ENCODE measurements at regions not wholly inside any gene's neighbourhood (a gene's known extent, or its start where the extent isn't known, plus 50 kb on each side); places are given as distances from the start of the nearest gene placed in this dataset.

- Histone ChIP-seq H3K4me3 (no peak overlapping the region), H3K27ac (no peak overlapping the region)
- no peak for DNase-seq (ENCODE audit: low spot score)
- no peak for TF ChIP-seq CTCF (IDR thresholded peaks at IDR 0.05)
Measured at GRCh38 chr1:96475903-96476302, 245.7 kb upstream of the PTBP2 start.

DNA sequence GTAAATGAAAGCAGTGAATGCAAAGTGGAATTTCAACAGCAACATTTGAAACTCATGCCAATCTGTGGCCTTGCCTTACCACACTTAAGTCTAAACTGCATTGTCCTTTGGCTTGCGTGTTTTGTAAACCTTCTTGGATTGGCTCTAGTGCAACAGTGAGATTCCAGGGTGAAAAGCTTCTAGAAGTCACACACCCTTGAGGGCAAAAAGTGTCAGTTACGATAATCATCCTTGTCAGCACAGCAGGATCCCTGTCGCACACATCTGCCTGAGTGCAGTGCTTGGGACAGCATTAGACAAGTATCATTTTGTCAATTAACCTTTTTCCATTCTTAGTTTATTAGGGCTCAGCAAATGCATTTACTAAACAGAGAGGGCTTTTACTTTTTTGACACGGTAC, 243.4 kb upstream of the PTBP2 start:
- no peak overlapping the region for H3K4me3 ChIP-seq
- no peak for DNase-seq (ENCODE audit: low spot score)
- H3K27ac ChIP-seq, result no peak overlapping the region
- TF ChIP-seq CTCF (IDR thresholded peaks at IDR 0.05), result no peak

- Histone ChIP-seq H3K27ac (no peak overlapping the region), H3K4me3 (no peak overlapping the region)
- no peak for DNase-seq (ENCODE audit: low spot score)
- TF ChIP-seq CTCF (IDR thresholded peaks at IDR 0.05), result no peak
Measured at GRCh38 chr1:96481409-96481808, 240.2 kb upstream of the PTBP2 start.

DNA sequence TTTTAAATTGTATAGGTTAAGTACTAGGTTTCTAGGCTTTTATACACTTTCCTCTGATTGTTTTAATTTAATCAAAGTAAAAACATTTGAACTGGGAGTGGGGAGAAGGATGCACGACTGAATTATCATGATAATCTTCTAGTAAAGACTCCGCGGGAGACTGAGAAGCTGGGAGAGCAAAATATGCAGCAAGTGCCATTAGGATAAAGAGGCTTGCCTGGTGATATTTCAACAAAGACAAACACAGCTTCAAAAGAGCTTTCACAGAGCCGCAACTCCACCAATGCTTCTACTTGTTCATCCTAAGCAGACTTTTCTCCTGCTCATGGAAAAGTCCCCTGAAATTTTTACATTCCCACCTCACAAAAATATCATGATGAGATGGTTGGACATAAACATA, 239.0 kb upstream of the PTBP2 start:
- H3K4me3 ChIP-seq, result peak overlapping the region; percentile 55
- DNase-seq (ENCODE audit: low spot score), result no peak
- no peak for TF ChIP-seq CTCF (IDR thresholded peaks at IDR 0.05)

GRCh38 chr1:96487394-96487793, 234.2 kb upstream of the PTBP2 start:
- Histone ChIP-seq H3K27ac (peak overlapping the region in 1 of 2 donors; percentile 43), H3K4me3 (peak overlapping the region; percentile 26)
- TF ChIP-seq CTCF (IDR thresholded peaks at IDR 0.05), result no peak
- DNase-seq (ENCODE audit: low spot score), result no peak

More for the DNA sequence above, 239.0 kb upstream of the PTBP2 start:
- peak overlapping the region in 1 of 2 donors; percentile 3 for H3K27ac ChIP-seq

- peak overlapping the region; percentile 26 for H3K4me3 ChIP-seq
- peak overlapping the region in 1 of 2 donors; percentile 43 for H3K27ac ChIP-seq
- no peak for DNase-seq (ENCODE audit: low spot score)
- no peak for TF ChIP-seq CTCF (IDR thresholded peaks at IDR 0.05)
Measured at GRCh38 chr1:96487971-96488370, 233.6 kb upstream of the PTBP2 start.

DNA sequence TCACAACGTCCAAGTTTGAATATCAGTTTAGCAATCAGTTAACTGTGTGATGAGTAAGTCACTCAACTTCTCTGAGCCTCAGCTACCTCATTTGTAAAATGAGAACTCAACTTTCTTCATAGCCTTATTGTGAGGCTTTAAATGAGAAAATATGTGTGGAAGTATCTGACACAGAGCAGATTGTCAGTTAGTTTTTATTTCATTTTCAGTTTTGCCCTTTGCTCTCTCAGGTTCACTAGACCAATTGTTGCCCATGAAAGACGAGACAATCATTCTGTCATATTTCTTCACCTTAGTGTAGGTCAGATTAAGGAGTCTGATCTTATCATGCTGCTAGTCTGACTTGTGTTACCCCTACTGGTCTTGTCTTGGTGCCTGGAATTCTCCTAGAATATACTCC, 232.8 kb upstream of the PTBP2 start:
- Histone ChIP-seq H3K27ac (no peak overlapping the region), H3K4me3 (no peak overlapping the region)
- TF ChIP-seq CTCF (IDR thresholded peaks at IDR 0.05), result no peak
- no peak for DNase-seq (ENCODE audit: low spot score)
